Common myeloid progenitor, CD34-positive (primary cell): ENCODE measurements at regions not wholly inside any gene's neighbourhood (a gene's known extent, or its start where the extent isn't known, plus 50 kb on each side); places are given as distances from the start of the nearest gene placed in this dataset.

Experiments
- CTCF ChIA-PET: fragments of 350-600 bp; sonication (Branson Sonifier 250); formaldehyde crosslinking; loops from one replicate; lab custom pipeline; 2021; ENCODE audit warnings: antibody characterized with exemption; lab: Charles Lee
- POLR2A ChIA-PET: fragments of 350-600 bp; sonication (Branson Sonifier 250); formaldehyde crosslinking; loops from one replicate; lab custom pipeline; 2021; ENCODE audit warnings: antibody characterized with exemption; lab: Charles Lee
- DNase-seq, 3 donors: peaks; one replicate each; pipeline versions ENCODE4 v3.0.0 to v3.0.0-alpha.2; 2013
- H3K27ac ChIP-seq, 2 experiments: 1 replicate in 1 of 2; 2 replicates in 1 of 2; pipeline ENCODE4 v1.7.0; 2013; ENCODE audit warnings: inconsistent platforms in 2 of 2, low read length in 2 of 2, mild to moderate bottlenecking in 2 of 2, low read depth in 1 of 2, moderate library complexity in 1 of 2; ENCODE audit not compliant: severe bottlenecking in 2 of 2, insufficient read depth in 1 of 2, poor library complexity in 1 of 2
- H3K27me3 ChIP-seq, 5 experiments: replicated peaks in 2 of 5; 1 replicate in 3 of 5; 2 replicates in 2 of 5; pipeline versions ENCODE4 v1.6.1 to v1.7.0; 2013; ENCODE audit warnings: low read length in 4 of 5, mild to moderate bottlenecking in 2 of 5, moderate library complexity in 2 of 5, inconsistent platforms in 1 of 5; ENCODE audit not compliant: insufficient read depth in 5 of 5, control insufficient read depth in 4 of 5
- H3K36me3 ChIP-seq, 4 experiments: 1 replicate in 2 of 4; 2 replicates in 2 of 4; pipeline versions ENCODE4 v1.6.1 to v1.7.0; 2013; ENCODE audit warnings: low read length in 3 of 4, control low read depth in 1 of 4, mild to moderate bottlenecking in 1 of 4; ENCODE audit not compliant: control insufficient read depth in 4 of 4, insufficient read depth in 4 of 4
- H3K4me1 ChIP-seq, 4 experiments: 1 replicate in 3 of 4; 2 replicates in 1 of 4; pipeline versions ENCODE4 v1.6.1 to v1.7.1; 2013; ENCODE audit warnings: low read length in 3 of 4, mild to moderate bottlenecking in 3 of 4, control low read depth in 1 of 4, inconsistent platforms in 1 of 4, moderate library complexity in 1 of 4; ENCODE audit not compliant: control insufficient read depth in 4 of 4, insufficient read depth in 4 of 4; ENCODE audit errors: control extremely low read depth in 1 of 4
- H3K4me3 ChIP-seq, 7 experiments: 1 replicate in 4 of 7; 2 replicates in 3 of 7; pipeline versions ENCODE4 v1.5.1 to v1.7.0; 2013; ENCODE audit warnings: mild to moderate bottlenecking in 7 of 7, low read length in 6 of 7, moderate library complexity in 6 of 7, inconsistent platforms in 2 of 7, low read depth in 2 of 7, control low read depth in 1 of 7; ENCODE audit not compliant: insufficient read depth in 4 of 7, control insufficient read depth in 1 of 7; ENCODE audit errors: extremely low read depth in 1 of 7
- H3K9me3 ChIP-seq, 5 experiments: 1 replicate in 4 of 5; 2 replicates in 1 of 5; pipeline versions ENCODE4 v1.6.1 to v1.7.1; 2013; ENCODE audit warnings: low read length in 4 of 5, mild to moderate bottlenecking in 2 of 5, inconsistent platforms in 1 of 5, low read depth in 1 of 5, moderate library complexity in 1 of 5; ENCODE audit not compliant: control insufficient read depth in 4 of 5, insufficient read depth in 2 of 5; ENCODE audit errors: control extremely low read depth in 1 of 5
- WGBS: methylation state at CpG from one replicate; pipeline ENCODE4 v1.1.5; 2013; ENCODE audit not compliant: insufficient coverage; 5-methylcytosine and 5-hydroxymethylcytosine counted together

GRCh38 chr6:97909380-97909779 is 626.4 kb upstream of the MMS22L start:
- Histone ChIP-seq H3K27me3 (no peaks in the 10 kb centered on the region), H3K27ac (no peak overlapping the region), H3K4me3 (no peak overlapping the region), H3K4me1 (no peaks in the 10 kb centered on the region), H3K9me3 (no peaks in the 10 kb centered on the region), H3K36me3 (no peaks in the 10 kb centered on the region)
- CTCF ChIA-PET: no interaction called here
- POLR2A ChIA-PET: no interaction called here
- 100% methylated on average over 2 of the region's 5 CpGs for WGBS
- no peak for DNase-seq

GRCh38 chr6:97913721-97914120 is 630.7 kb upstream of the MMS22L start:
- H3K36me3 ChIP-seq: no peaks in the 10 kb centered on the region
- no peaks in the 10 kb centered on the region for H3K9me3 ChIP-seq
- ChIA-PET CTCF (no interaction called here), POLR2A (no interaction called here)
- no peaks in the 10 kb centered on the region for H3K4me1 ChIP-seq
- WGBS: 89% methylated on average over 1 of the region's 1 CpG
- no peak overlapping the region for H3K4me3 ChIP-seq
- no peak for DNase-seq
- H3K27me3 ChIP-seq: no peaks in the 10 kb centered on the region
- H3K27ac ChIP-seq: no peak overlapping the region

- 70% methylated on average over 2 of the region's 5 CpGs for WGBS
- no peak overlapping the region for H3K4me3 ChIP-seq
- no peak overlapping the region for H3K27ac ChIP-seq
- POLR2A ChIA-PET: no interaction called here
- no peak for DNase-seq
- no peaks in the 10 kb centered on the region for H3K9me3 ChIP-seq
- H3K4me1 ChIP-seq: no peaks in the 10 kb centered on the region
- H3K27me3 ChIP-seq: no peaks in the 10 kb centered on the region
- CTCF ChIA-PET: no interaction called here
- no peaks in the 10 kb centered on the region for H3K36me3 ChIP-seq
Observed at GRCh38 chr6:97914912-97915311, 631.9 kb upstream of the MMS22L start.

- ChIA-PET CTCF (no interaction called here), POLR2A (no interaction called here)
- H3K27ac ChIP-seq: no peak overlapping the region
- 67% methylated on average over 2 of the region's 2 CpGs for WGBS
- H3K27me3 ChIP-seq: no peaks in the 10 kb centered on the region
- H3K36me3 ChIP-seq: no peaks in the 10 kb centered on the region
- H3K4me1 ChIP-seq: no peaks in the 10 kb centered on the region
- no peaks in the 10 kb centered on the region for H3K9me3 ChIP-seq
- no peak overlapping the region for H3K4me3 ChIP-seq
- DNase-seq: no peak
Observed at GRCh38 chr6:97915537-97915936, 632.5 kb upstream of the MMS22L start.

- ChIA-PET POLR2A (no interaction called here), CTCF (no interaction called here)
- 92% methylated on average over 1 of the region's 1 CpG for WGBS
Observed at GRCh38 chr6:97917369-97917768, 634.4 kb upstream of the MMS22L start.

GRCh38 chr6:97919046-97919445 is 636.0 kb upstream of the MMS22L start:
- ChIA-PET CTCF (no interaction called here), POLR2A (no interaction called here)
- Histone ChIP-seq H3K4me3 (no peak overlapping the region), H3K9me3 (no peaks in the 10 kb centered on the region), H3K4me1 (no peaks in the 10 kb centered on the region), H3K36me3 (no peaks in the 10 kb centered on the region), H3K27me3 (no peaks in the 10 kb centered on the region), H3K27ac (no peak overlapping the region)
- WGBS: 100% methylated on average over 1 of the region's 3 CpGs
- no peak for DNase-seq

More at GRCh38 chr6:97917369-97917768, 634.4 kb upstream of the MMS22L start:
- Histone ChIP-seq H3K27ac (no peak overlapping the region), H3K4me1 (no peaks in the 10 kb centered on the region), H3K36me3 (no peaks in the 10 kb centered on the region), H3K9me3 (no peaks in the 10 kb centered on the region), H3K27me3 (no peaks in the 10 kb centered on the region), H3K4me3 (no peak overlapping the region)
- no peak for DNase-seq

DNA sequence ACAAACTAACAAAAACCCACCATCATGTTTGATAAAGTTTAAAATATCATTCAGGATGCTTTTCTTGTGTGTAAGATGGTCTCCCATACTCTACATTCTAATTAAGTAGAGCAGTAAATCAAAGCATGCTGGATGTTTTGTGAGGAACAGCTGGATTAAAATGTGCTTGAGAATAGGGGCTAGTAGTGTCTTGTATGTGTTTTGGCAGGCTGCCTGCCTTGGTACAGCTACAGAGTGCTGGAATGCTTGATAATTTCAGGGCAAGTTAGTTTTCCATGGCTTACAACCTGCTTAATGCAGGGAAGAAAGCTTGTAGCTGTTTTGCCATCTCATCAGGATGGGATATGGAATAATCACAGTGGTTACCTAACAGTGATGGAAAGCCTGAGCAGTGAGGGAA is 636.6 kb upstream of the MMS22L start:
- Histone ChIP-seq H3K36me3 (no peaks in the 10 kb centered on the region), H3K27me3 (no peaks in the 10 kb centered on the region), H3K4me1 (no peaks in the 10 kb centered on the region), H3K9me3 (no peaks in the 10 kb centered on the region), H3K4me3 (no peak overlapping the region), H3K27ac (no peak overlapping the region)
- POLR2A ChIA-PET: no interaction called here
- CTCF ChIA-PET: no interaction called here
- DNase-seq: no peak
